Gastrocnemius medialis (tissue), 4 donors: ENCODE measurements at regions not wholly inside any gene's neighbourhood (a gene's known extent, or its start where the extent isn't known, plus 50 kb on each side); places are given as distances from the start of the nearest gene placed in this dataset.

Source experiments
- POLR2A ChIP-seq, 2 donors: fragments of 450-650 bp; IDR thresholded peaks; one replicate each; pipeline ENCODE4 v1.6.1; 2017; ENCODE audit warnings: antibody characterized with exemption in 2 of 2, mild to moderate bottlenecking in 2 of 2, moderate library complexity in 2 of 2
- TF ChIP-seq, protein P1 (sequence below), 5 experiments: fragments of 450-650 bp in 3 of 5; fragments of 200-600 bp in 2 of 5; sonication (generic) in 2 of 5; IDR thresholded peaks in 4 of 5; conservative IDR thresholded peaks in 1 of 5; 1 replicate in 4 of 5; 2 replicates in 1 of 5; pipeline ENCODE4 v1.5.1; 2016 to 2019; ENCODE audit warnings: antibody characterized with exemption in 5 of 5, mild to moderate bottlenecking in 3 of 5, moderate library complexity in 3 of 5

GRCh38 chr9:88734527-88734926, 199.5 kb downstream of the NXNL2 start:
- TF ChIP-seq, protein P1, sequence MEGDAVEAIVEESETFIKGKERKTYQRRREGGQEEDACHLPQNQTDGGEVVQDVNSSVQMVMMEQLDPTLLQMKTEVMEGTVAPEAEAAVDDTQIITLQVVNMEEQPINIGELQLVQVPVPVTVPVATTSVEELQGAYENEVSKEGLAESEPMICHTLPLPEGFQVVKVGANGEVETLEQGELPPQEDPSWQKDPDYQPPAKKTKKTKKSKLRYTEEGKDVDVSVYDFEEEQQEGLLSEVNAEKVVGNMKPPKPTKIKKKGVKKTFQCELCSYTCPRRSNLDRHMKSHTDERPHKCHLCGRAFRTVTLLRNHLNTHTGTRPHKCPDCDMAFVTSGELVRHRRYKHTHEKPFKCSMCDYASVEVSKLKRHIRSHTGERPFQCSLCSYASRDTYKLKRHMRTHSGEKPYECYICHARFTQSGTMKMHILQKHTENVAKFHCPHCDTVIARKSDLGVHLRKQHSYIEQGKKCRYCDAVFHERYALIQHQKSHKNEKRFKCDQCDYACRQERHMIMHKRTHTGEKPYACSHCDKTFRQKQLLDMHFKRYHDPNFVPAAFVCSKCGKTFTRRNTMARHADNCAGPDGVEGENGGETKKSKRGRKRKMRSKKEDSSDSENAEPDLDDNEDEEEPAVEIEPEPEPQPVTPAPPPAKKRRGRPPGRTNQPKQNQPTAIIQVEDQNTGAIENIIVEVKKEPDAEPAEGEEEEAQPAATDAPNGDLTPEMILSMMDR (IDR thresholded peaks at IDR 0.05 in 4 of 5, conservative IDR thresholded peaks at IDR 0.05 in 1 of 5) = no peak
- TF ChIP-seq POLR2A (IDR thresholded peaks at IDR 0.05) = no peak
